GM18867 (cell line): ENCODE measurements at regions not wholly inside any gene's neighbourhood (a gene's known extent, or its start where the extent isn't known, plus 50 kb on each side); places are given as distances from the start of the nearest gene placed in this dataset.

Source experiments
- ATAC-seq: cut with Tn5 transposase; IDR thresholded peaks from one replicate; pipeline ENCODE4 v1.9.1; 2021; ENCODE audit warnings: mild to moderate bottlenecking, moderate library complexity; ENCODE audit not compliant: unreplicated experiment

DNA sequence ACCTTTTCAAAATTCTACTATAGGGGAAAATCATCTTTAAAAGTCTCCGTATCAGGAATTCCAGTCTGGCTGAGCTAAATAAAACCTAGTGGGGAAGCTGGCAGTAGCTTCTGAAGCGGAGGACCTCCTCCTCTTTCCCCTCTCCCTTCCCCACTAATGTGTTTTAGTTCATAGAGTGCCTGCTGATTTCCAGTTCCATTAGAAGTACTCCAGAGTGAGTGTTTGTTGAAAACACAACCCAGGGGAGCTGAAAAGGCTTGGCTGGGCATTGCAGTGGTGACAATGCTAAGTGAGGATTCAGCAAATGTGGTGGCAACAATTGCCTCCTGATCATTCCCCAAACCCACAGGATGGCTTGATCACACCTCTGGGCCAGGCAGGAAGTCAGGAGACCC is 144.2 kb upstream of the FRMD6 start:
- ATAC-seq = no peak

DNA sequence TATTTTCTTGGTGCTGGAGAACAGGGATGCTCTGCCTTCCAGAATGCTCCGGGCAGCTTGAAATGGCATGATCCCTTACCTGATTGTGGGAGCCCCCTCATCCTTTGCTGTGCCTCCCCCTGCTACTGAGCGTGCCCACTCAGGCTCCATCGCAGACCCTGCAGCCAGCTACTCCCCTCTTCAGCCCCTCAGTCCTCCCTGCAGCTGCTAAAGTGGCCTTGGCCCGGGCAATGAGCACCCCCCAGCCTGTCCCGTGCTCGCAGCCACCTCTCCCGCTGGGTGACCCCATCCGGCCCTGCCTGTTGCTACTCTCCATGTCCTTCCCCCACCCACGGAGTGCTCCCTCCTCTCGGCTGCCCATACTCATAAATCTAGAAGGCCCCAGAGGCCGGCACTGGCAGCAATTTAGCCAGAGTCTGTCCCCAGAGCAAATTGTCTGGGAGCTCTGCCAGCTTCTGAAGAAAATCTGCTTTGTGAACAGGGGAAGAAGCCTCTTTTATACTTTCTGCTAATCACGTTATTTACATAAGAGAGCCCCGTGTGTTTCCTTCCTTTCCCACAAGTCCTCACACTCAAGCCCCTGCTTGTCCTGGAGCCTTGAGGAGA is 143.7 kb upstream of the FRMD6 start:
- ATAC-seq = no peak

DNA sequence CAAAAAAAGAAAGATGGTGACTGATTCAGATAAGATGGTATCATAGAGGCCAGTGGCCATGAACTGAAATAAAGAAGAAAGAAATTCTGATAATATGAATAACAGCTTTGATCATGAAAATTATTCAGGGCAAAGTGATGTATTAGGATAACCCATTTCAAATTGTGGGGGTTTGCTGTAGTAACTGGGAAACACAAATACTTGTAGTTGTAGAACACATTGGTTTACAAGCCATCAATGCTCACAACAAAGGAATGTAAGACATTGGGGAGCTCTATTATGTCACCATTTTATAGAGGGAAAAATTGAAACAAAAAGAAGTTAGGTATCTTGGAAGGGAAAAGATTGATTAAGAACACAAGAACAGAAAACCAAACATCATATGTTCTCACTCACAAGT is 140.4 kb upstream of the FRMD6 start:
- ATAC-seq = no peak

DNA sequence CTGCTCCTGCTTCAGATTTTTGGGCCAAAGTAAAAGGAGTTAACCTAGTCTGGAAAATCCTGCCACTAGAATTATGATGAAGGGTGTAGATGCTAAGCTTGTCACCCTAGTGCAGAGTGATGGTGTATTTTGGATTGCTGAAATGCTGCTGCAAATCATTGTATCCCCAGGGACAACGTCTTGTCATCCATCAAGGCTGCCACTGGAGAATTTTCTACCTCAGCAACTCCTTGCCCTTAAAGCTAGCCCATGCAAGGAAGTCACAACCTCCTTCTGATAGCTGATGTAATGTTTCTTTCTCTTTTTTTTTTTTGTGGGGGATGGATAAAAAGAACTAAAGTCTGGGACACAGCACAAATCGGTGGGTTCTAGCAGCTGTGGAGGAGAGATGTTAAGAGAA is 139.4 kb upstream of the FRMD6 start:
- ATAC-seq = no peak

DNA sequence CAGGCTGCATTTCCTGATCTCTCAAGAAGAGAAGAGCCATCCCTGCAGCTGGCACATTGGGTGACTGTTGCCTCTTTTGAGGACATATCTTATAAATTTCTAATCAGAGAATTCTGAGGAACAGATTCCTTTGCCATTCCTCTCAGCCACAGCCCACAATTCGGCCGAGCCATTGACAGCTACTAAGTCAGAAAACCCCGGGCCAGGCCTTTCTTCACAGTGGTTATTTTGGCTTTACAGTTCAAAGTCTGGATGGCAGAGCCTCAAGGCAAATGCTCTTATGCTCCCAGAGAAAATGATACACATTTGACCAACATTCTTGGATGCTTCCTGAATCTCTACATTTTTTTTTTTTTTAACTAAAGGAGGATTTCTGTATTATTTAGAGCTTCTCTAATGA is 138.4 kb upstream of the FRMD6 start:
- no peak for ATAC-seq

DNA sequence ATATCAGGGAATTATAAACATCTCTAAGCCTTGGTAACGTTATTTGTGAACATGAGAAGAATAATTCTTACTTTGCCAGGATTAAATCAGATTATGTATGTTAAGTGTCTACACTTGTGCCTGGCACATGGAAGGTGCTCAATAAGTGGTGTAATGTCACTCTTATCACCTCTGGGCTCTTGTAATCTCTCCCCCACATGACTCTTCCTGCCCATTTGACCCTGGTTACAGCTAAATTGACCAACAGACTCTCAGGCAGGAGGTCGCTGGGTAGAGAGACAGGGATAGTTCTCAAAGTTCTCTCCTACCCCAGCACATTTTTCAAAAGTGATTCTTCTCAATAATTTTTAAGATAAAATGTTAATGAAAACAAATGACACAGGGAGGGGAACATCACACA is 137.8 kb upstream of the FRMD6 start:
- ATAC-seq = no peak

DNA sequence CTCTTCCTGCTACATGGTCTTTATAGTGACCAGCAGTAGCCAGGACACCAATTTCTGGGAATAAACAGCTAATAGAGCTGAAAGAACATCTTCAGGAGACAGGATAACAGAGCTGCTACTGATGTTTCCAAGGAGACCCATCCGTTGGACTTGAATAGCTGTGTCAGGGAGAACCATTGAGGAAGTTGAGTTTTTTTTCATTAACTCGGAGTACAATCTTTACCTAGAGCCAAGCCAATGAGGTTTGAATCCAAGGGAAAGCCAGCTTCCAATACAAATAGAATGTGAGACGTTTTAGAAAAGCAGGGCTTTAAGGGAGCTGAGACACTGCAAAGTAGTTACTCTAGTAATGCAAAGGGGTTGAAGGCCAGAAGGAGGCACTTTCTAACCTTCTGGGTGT is 136.1 kb upstream of the FRMD6 start:
- ATAC-seq = no peak

DNA sequence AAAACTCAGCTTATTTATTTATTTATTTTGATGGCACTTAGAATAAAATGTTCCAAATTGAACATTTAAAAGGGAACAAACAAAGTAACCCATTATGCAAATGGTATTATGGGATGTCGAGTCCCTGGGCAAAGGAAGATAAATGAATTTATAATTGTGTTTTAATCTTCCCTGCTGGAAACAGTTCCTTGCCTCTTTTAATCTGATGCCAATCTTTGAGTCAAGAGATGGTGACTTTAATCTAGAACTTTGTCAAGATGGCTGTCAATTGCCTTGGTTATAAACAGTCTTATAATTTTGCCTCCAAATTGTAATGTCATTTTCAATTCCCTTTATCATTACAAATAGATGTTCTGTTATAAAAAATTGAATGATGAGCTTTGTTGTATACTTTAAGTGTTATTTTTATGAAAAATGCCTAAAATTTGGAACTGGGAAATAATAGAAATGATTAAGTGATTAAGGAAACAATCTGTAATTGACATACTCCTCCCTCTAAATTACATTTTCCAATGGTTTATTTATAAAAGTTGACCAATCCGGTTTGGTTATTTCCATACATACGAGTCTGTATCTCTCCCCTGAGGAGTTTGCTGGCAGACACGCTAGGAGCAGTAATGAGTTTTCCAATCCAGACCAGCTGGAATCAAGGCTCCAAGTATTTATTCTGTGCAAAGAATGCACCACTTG is 134.9 kb upstream of the FRMD6 start:
- no peak for ATAC-seq

DNA sequence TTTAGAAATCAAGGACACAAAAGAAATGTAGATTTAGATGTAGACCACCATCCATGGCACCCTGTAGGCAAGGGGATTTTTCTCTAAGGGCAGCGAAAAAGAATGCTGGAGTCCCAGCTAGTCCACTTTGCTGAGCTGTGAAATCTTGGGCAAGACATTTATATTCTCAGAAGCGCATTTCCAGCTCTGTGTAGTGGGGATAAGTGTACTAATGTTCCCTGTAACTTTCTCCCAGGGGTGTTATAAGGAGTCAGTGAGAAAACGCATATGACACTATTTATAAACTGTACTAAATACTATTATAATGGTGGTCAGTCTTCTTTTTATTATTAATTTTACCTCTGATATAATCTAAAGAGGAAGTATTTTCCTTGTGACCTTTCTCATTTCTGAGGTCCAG is 133.4 kb upstream of the FRMD6 start:
- no peak for ATAC-seq

DNA sequence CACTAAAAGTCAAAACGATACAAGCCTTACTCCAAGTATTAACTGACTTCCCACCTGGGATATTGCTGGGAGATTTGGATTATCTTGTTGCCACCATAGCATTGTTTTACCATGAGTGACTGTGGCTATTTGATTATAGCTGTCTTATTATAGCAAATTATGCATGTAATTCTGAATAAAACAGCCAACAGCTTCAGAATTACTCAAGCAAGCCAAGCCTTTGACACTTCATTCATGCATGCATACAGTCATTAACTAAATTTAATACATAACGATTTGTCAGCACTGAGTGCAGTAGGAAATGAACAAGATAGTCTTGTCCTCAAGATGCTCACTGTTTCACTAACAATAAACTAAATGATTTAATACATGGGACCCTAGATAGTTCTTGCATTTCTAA is 133.0 kb upstream of the FRMD6 start:
- ATAC-seq = no peak

DNA sequence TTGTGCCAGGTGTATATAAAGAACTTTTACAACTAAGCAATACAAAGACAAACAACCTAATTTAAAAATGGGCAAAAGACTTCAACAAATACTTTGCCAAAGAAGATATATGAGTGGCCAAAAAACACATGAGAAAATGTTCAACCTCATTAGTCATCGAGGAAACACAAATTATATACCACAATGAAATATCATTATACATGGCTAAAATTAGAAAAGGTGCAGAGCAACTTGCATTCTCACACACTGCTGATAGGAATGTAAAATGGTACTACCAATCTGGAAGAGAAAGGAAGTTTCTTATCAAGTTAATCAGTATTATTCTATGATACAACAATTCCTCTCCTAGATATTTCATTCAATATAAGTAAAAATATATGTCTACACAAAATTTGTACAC is 131.6 kb upstream of the FRMD6 start:
- no peak for ATAC-seq

DNA sequence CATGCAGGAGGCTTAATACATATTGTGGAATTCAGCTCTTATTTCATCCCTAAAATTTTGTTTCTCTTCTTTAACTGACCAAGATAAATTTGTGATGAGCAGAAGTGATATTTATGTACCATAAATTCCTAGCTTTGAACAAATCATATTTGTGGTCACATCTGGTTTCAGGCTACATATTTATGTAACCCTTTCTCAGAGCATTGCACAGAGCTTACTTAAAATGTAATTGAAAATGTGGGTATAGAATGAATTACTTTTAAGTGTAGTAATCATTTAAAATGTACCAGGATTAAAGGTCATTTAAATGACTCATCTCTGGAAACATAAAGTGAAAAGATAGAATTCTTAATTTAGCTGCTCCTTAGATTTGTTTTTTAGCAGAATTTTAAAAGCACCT is 129.9 kb upstream of the FRMD6 start:
- no peak for ATAC-seq

DNA sequence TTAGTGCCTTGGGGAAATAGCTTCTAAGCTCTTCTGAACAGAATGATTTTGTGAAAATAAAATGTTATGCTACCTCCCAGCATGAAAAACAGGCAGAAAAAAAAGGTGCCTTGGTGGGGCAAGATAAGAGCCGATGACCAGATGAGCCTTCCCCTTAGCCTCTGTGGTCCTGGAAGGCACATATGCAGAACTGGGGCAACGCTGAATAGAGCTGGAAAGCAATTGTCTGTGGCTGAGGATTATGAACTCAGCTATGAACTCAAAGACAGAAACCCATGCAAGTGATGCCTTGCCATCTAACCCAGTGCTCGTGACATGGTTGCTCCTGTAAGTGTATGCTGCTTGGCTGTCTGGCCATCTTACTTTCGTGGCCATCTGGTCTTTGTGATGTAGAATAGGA is 128.5 kb upstream of the FRMD6 start:
- ATAC-seq = no peak

DNA sequence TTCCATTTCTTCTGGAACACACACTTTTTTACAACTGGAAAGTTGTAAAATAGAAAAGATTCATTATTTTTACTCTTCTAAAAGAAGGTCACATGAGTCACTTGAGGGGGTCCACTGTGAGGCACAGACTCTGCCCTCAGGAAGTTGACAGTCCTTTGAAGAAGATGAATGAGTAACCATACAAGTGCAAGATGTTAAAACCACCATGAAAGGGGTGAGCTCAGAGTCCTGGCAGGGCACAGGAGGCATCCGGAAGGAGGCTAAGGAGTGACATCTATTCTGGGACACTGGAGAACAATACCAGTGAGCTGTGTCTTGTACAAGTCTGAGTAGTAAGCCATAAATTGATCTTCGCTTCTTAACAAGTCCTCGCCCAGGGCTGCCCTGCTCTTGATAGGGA is 126.0 kb upstream of the FRMD6 start:
- ATAC-seq = no peak

DNA sequence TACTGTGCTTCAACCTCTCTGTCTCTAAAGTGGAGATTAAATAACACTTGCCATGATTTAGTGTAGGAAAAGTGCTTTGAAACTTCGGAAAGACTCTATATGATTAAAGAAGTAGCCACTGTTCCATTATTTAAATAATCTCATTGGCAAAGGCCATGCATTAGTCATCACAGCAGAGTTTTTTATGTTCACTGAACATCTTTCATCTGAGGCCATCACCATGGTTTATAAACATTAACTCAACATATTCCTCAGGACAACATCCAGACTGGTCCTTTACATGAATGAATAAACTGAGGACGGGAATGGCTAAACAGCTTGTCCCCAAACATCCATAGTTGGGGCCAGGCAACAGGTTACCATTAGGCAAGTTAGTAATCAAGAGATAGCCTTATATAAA is 124.6 kb upstream of the FRMD6 start:
- no peak for ATAC-seq

DNA sequence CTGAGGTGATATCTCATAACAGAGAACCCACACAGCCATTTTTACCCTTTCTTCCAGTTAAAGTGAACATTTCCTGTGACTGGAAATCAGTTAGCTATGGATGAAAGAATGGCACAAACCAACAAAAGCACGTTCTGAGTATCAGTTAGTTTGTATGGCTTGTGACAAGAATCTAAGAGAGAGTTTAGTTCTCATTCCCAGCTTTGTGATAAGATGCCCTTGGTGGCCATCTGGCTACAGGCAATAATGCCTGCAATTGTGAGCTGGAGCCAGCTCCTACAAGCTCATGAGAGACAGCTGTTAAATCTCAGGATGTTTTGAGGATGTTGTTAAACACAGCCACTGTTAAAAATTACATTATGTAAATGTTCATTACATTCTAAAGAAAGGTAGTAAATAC is 122.0 kb upstream of the FRMD6 start:
- no peak for ATAC-seq

DNA sequence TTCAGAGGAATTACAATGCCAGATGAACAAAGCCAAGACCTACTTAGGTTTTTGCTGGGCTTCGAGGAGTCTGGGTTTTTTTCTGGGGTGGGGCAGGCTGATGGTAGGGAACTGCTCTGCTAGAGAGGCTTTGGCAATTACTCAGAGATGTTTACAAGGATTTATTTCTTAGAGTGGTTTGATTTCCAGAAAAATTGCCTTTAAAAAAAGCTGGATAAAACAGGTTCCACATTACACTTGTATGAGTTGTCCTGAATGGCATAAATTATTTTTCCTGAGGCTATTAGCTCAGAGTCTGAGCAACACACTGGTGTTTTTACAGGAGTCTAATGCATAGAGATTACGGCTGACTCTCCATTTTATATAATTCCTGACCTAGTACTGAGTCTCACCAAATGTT is 118.5 kb upstream of the FRMD6 start:
- no peak for ATAC-seq

DNA sequence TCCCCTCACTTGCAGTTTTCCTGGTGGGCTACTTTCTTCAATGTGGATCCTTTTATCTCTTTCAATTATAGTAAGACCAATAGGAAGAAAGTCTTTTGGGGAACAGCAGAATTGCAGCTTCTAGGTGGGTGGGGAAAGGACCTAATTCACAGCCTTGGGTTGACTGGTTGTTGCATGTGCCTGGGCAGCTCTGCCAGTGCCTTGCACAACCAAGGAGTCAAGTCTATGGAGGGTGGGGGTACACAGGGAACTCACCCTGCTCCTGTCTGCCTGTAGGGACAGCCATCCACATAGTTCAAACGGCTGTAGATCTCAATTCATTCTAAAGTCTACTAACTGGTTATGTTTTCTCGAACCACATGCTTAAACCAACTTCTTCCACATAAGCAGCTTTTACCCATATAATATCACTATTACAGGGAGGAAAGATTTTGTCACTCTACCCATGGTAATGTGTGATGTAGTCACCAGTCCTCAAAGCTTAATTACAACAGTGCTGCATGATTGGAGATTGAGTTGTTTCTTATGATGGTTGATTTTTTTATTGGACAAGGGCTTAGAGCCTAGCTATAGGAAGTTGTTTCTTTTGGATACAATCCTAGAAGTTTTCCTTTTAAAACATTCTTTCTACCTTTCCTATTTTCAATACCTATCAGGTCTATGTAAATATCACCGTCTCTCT is 117.7 kb upstream of the FRMD6 start:
- no peak for ATAC-seq

DNA sequence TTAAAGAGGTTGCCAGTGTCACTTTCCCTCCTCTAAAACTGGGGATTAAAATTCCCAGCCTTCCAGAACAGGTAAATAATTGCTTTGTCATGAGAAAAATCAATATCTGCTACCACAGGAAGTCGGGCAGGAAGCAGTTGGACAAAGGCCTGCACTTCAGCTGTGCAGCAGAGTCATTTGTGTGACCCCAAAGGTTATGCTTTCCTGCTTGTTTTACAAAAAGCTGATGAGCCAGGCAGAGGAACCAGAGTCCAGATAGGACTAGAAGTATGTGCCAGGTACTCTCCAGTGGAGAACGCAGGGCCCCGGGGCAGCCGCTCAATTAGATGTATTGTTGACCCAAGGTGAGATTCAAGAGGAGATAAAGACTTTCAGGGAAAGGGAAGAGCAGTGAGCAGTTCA is 117.1 kb upstream of the FRMD6 start:
- no peak for ATAC-seq

DNA sequence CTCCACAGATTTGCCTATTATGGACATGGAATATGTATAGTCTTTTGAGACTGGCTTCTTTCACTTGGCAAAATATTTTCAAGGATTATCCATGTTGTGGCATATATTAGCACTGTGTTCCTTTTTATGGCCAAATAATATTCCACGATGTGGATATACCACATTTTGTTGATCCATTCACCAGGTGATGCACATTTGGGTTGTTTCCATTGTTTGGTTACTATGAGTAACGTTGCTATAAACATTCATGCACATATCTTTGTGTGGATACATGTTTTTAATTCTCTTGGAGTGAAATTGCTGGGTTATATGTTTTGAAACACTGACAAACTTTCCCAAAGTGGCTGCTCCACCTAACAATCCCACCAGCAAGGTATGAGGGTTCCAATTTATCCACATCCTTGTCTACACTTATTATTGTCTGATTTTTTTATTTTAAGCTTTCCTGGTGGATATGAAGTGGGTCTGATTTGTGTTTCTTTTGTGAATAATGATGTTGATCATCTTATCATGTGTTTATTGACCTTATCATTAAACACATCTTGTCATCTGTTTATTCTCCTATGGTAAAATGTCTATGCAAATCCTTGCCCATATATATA is 116.2 kb upstream of the FRMD6 start:
- no peak for ATAC-seq

DNA sequence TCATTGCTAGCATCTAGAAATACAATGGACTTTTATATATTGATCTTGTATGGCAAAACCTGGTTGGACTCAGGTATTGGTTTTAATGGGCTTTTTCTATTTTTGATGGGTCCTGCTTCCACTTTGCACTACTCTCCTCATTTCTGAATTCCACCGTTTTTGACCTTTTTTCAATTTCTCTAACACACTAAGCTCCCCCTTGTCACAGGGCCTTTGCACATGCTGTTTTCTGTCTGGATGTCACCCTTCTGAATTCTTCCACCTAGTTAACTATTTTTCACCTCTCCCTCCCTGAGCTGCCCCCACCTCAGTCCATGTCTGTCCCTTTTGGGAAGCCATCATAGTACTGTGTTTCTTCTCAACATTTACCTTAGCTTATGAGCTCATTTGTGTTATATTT is 112.7 kb upstream of the FRMD6 start:
- ATAC-seq = no peak

DNA sequence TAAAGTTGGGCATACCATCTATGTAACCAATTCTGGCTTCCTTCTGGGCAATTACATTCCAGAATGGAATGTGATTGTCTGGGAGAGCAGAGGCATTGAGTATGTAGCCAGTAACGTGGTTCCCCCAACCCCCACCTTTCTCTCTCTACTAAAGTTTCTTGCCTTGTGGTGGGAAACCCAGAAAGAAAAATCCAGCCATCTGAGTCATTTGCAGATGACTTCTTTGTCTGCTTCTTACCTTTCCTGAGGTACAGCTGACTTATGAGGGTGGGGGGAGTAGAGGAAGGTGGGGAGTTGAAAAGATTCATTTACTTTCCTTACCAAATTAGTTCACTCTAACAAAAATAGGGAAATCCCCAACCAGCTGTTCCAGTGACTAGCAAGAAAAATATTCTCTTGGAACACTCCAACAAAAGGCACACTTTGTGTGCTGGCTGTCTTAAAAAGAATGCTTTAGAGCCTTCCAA is 112.1 kb upstream of the FRMD6 start:
- ATAC-seq = no peak
